ENCODE measurements at regions not wholly inside any gene's neighbourhood (a gene's known extent, or its start where the extent isn't known, plus 50 kb on each side); places are given as distances from the start of the nearest gene placed in this dataset.

DNA sequence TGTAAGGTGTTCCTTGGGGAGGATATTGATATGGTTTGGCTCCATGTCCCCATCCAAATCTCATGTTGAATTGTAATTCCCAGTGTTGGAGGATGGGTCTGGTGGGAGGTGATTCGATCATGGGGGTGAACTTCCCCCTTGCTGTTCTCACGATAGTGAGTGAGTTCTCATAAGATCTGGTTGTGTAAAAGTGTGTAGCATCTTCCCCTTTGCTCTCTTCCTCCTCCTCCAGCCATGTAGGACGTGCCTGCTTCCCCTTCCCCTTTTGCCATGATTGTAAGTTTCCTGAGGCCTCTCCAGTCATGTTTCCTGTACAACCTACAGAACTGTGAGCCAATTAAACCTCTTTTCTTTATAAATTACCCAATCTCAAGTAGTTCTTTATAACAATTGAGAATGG lies 458.7 kb downstream of the LPIN1 start:
- TF ChIP-seq, protein P1, sequence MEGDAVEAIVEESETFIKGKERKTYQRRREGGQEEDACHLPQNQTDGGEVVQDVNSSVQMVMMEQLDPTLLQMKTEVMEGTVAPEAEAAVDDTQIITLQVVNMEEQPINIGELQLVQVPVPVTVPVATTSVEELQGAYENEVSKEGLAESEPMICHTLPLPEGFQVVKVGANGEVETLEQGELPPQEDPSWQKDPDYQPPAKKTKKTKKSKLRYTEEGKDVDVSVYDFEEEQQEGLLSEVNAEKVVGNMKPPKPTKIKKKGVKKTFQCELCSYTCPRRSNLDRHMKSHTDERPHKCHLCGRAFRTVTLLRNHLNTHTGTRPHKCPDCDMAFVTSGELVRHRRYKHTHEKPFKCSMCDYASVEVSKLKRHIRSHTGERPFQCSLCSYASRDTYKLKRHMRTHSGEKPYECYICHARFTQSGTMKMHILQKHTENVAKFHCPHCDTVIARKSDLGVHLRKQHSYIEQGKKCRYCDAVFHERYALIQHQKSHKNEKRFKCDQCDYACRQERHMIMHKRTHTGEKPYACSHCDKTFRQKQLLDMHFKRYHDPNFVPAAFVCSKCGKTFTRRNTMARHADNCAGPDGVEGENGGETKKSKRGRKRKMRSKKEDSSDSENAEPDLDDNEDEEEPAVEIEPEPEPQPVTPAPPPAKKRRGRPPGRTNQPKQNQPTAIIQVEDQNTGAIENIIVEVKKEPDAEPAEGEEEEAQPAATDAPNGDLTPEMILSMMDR (IDR thresholded peaks at IDR 0.05; ENCODE audit: control insufficient read depth, extremely low read depth, insufficient read depth), result no peak
- DNase-seq (ENCODE audit: low read depth), result no peak
- H3K4me3 ChIP-seq (ENCODE audit: low read depth, low read length), result no peak overlapping the region

DNA sequence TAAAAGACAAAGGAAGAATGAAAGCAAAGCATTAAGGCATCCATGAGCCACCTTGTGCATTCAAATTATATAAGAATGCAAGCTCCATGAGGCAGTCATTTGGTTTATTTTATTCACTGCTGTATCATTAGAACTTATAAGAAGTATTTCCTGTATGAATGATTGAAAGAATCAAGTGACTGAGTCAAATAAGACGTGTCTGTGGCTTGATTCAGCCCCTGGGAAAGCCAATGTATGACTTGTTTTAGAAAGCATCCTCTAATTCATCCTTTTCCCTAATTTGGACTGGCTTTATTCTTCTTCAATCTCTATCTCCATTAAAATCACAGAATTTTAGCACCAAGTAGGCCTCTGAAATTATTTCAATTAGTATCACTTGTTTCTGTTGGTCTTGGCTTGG lies 461.1 kb downstream of the LPIN1 start:
- TF ChIP-seq, protein P1 (IDR thresholded peaks at IDR 0.05; ENCODE audit: control insufficient read depth, extremely low read depth, insufficient read depth), result no peak
- H3K4me3 ChIP-seq (ENCODE audit: low read depth, low read length), result no peak overlapping the region
- DNase-seq (ENCODE audit: low read depth), result no peak

DNA sequence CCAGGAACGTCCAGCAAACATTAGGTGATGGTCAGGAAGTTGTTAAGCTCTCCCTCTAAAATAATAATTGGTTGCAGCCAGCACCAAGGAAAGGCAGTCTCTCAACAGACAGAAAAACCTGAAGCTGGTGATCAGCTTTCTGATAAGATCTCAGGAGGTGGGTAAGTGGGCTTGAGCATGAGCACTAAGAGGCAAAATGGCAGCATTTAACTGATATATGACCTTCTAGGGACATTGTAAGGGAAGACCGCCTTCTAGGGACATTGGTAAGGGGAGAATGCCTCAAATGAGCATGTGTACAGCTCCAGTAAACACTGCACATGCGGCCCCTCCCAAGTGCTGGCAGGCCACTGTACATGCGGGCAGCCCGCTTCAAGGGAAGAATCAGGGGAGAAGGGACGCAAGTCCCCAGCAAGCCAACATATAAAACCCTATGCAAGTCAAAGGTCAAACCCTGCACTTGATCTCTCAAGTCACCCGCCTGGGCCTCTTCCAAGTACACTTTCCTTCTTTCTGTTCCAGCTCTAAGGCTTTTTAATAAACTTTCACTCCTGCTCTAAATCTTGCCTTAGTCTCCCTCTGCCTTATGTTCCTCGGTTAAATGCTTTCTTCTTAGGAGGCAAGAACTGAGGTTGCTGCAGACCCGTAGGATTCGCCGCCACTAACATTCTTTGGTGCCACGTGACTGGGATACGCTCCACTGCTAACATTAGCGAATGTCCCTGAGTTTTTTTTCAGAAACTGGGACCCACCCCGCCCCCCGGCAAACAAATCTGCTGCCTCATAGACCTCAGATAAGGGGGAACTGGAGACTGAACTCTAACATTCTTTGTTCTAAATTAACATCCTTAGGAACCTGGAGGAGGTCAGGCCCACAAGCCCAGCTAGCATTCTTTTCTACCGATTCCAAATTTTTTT lies 463.8 kb downstream of the LPIN1 start:
- TF ChIP-seq, protein P1 (IDR thresholded peaks at IDR 0.05; ENCODE audit: control insufficient read depth, extremely low read depth, insufficient read depth), result no peak
- H3K4me3 ChIP-seq (ENCODE audit: low read depth, low read length), result no peak overlapping the region
- DNase-seq (ENCODE audit: low read depth), result no peak

DNA sequence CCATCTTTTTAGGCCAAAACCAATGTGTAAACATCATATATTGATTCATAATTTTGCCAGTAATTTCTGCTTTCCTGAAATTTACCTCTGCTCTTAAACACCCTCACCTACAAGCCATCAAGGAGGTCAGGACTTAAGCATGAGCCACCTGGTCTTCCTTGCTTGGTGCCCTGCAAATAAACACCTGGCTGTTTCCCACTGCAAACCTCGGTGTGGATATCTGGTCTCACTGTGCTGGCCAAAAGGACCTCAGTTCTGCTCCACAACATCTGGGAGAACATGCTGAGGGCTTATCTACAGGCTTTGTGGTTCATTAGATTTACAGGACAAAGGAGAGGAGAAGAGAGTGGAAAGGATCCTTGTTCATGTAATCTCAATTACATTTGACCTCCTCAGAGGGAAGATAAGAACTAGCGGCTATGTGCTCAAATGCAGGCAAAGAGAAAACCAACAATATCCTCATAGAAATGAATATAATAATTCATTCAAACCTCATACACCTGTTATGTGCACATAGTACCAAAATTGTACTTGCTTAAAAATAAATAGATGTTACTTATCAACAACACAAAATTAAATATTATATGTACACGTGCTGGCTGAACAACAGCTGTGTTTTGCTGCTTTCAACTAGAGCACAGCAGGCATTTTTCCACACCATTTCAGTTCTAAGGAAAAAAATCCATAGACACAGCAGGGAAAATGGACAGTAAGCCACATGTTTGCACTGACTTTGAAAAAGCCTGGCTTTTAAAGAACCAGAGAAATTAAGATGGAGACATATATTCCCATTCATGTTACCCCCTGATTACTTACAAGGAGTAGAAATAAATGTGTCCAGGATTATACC lies 465.1 kb downstream of the LPIN1 start:
- no peak for DNase-seq (ENCODE audit: low read depth)
- H3K4me3 ChIP-seq (ENCODE audit: low read depth, low read length), result no peak overlapping the region
- TF ChIP-seq, protein P1 (IDR thresholded peaks at IDR 0.05; ENCODE audit: control insufficient read depth, extremely low read depth, insufficient read depth), result no peak

DNA sequence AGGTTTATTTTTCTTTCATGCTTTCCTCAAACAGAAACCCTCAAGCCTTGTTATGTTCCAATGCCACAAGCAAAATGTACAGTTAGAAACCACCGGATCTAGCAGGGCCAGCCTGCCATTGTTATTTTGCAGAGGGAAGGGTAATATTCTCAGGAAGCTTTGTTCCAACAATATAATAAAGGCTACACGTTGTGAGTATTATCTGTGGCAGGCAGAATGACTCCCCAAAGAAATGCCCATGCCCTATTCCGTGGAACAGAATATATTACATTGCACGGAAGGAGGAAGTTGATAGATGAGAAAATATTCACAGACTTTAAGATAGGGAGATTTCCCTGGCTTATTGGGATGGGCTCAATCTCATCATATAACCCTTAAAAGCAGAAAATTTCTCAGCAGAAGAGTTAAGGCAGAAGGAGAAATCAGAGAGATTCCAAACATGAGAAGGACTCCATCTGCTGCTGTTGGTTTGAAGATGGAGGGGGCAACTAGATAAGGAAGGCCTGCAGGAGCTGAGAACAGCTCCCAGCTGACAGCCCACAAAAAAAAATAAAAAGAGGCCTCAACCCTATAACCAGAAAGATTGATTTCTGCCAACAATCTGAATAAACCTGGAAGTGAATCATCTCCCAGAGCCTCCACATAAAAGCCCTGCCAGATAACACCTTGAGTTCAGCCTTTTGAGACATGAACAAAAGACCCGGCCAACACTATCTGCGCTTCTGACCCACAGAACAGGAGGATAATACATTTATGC lies 466.6 kb downstream of the LPIN1 start:
- no peak for DNase-seq (ENCODE audit: low read depth)
- no peak overlapping the region for H3K4me3 ChIP-seq (ENCODE audit: low read depth, low read length)
- TF ChIP-seq, protein P1 (IDR thresholded peaks at IDR 0.05; ENCODE audit: control insufficient read depth, extremely low read depth, insufficient read depth), result no peak

DNA sequence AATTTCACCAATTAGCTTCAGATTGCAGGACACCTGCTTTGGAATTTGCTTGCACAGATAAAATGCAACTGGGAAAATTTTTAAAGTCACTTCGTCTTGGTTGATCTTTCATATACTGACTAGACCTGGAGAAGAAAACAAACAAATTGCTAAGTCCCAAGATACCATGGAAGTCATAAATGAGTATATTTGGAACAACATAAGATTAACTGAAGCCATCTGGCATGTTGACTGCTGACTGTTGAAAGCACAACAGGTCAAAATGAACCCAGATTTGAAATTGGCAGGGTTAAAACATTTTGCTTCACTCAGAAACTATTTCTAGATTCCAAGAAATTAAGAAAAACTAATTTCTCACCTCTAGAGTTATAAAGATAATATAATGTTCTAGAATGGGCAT lies 470.7 kb downstream of the LPIN1 start:
- TF ChIP-seq, protein P1 (IDR thresholded peaks at IDR 0.05; ENCODE audit: control insufficient read depth, extremely low read depth, insufficient read depth), result no peak
- DNase-seq (ENCODE audit: low read depth), result no peak
- no peak overlapping the region for H3K4me3 ChIP-seq (ENCODE audit: low read depth, low read length)

Data from LNCaP clone FGC (cell line).